Subcutaneous abdominal adipose tissue (tissue), 5 donors: ENCODE measurements at regions not wholly inside any gene's neighbourhood (a gene's known extent, or its start where the extent isn't known, plus 50 kb on each side); places are given as distances from the start of the nearest gene placed in this dataset.
"Not testable (repeated sequence)": the region's sequence is repeated elsewhere in the genome, so short reads cannot be mapped to it uniquely, and the experiment has no call there.

Experiments
- H3K27ac ChIP-seq: one replicate; pipeline ENCODE4 v1.7.0; 2013; ENCODE audit warnings: low read depth, mild to moderate bottlenecking, inconsistent platforms, low read length, moderate library complexity
- H3K27me3 ChIP-seq, 5 donors: one replicate each; pipeline ENCODE4 v1.7.0; 2013; ENCODE audit warnings: low read length in 5 of 5, inconsistent platforms in 1 of 5; ENCODE audit not compliant: control insufficient read depth in 5 of 5, insufficient read depth in 4 of 5
- H3K36me3 ChIP-seq, 5 donors: one replicate each; pipeline ENCODE4 v1.7.0; 2013; ENCODE audit warnings: low read length in 5 of 5; ENCODE audit not compliant: control insufficient read depth in 5 of 5, insufficient read depth in 5 of 5
- H3K4me1 ChIP-seq, 5 donors: one replicate each; pipeline ENCODE4 v1.7.0; 2013; ENCODE audit warnings: low read length in 5 of 5, mild to moderate bottlenecking in 3 of 5, moderate library complexity in 1 of 5; ENCODE audit not compliant: control insufficient read depth in 5 of 5, insufficient read depth in 5 of 5
- H3K4me3 ChIP-seq, 5 donors: one replicate each; pipeline ENCODE4 v1.7.0; 2013; ENCODE audit warnings: low read length in 5 of 5, low read depth in 1 of 5
- H3K9ac ChIP-seq, 5 donors: one replicate each; pipeline ENCODE4 v1.7.0; 2013; ENCODE audit warnings: low read length in 5 of 5, mild to moderate bottlenecking in 4 of 5, moderate library complexity in 3 of 5
- H3K9me3 ChIP-seq, 5 donors: one replicate each; pipeline ENCODE4 v1.7.0; 2013; ENCODE audit warnings: low read length in 5 of 5; ENCODE audit not compliant: control insufficient read depth in 5 of 5
- donor health status: healthy.
- donor health status: healthy.
- donor health status: healthy.
- donor health status: healthy.
- donor health status: healthy.

DNA sequence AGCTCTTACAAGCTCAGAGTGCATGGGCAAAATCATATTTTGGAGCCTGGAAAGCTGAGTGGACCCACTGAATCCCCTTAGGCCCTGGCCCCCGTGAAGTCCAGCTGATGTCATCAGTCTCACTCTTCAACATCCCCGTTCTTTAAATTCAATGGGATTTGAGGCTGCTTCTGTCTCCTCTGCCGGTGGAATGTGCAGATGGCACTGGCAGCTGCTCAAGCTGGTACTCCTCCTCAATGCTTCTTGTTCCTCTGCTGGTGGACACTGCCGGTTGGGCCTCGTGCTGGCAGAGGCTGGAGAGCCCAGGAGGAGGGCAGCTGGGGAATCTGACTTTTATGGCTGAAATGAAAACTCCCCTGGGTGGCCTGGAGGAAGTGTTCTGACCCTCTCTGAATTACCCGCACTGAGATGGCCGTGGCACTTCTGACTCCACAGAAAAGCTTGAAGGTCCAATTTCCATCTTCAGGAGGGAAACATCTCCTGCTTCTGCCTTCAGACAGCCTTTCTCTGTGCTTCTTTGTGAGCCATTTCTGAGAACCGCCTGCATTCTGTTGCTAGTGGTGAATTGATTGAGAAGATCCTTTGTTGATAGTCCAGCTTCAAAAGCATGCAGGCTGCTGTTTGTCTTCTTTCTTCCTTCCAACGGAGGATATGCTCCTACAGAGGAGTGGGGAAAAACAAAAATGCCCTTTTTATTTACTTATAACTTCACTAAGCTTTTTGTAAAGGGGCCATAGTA, 298.9 kb downstream of the TMEM38B start:
- Histone ChIP-seq H3K27ac (no peak overlapping the region), H3K9me3 (no peaks in the 10 kb centered on the region), H3K9ac (no peak overlapping the region), H3K27me3 (no peaks in the 10 kb centered on the region), H3K4me1 (no peaks in the 10 kb centered on the region), H3K4me3 (no peak overlapping the region), H3K36me3 (no peaks in the 10 kb centered on the region)

DNA sequence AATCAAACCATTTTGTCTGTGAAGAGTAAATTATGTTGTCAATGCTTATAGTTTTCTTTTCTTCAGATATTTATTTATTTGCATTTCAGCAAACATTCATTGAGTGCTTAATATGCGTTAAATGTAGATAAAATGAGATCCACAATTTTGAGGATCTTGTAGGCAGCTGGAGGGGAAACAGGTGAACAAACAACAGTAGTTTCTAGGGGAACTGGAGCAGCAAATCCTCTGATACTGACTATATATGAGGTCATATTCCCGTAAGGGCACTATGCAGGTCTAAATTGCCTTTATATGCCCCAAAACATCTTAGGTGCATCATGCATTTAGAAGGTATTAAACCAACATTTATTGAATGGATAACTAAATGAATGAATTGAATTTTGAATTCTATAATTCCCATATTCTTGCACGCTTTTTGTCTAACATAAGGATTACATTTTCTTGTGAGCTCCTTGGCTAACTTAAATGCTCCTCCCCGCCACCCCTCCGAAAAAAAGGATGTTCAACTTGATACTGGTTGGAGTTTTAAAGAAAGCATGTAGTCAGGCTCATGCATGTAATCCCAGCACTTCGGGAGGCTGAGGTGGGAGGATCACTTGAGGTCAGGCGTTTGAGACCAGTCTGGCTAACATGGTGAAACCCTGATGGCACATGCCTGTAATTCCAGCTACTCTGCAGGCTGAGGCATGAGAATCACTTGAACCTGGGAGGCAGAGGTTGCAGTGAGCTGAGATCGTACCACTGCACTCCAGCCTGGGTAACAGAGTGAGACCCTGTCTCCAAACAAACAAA, 299.8 kb downstream of the TMEM38B start:
- H3K36me3 ChIP-seq, result no peaks in the 10 kb centered on the region
- no peak overlapping the region for H3K27ac ChIP-seq
- no peaks in the 10 kb centered on the region for H3K4me1 ChIP-seq
- no peak overlapping the region for H3K9ac ChIP-seq
- no peaks in the 10 kb centered on the region for H3K9me3 ChIP-seq
- no peaks in the 10 kb centered on the region for H3K27me3 ChIP-seq
- H3K4me3 ChIP-seq, result no peak overlapping the region

DNA sequence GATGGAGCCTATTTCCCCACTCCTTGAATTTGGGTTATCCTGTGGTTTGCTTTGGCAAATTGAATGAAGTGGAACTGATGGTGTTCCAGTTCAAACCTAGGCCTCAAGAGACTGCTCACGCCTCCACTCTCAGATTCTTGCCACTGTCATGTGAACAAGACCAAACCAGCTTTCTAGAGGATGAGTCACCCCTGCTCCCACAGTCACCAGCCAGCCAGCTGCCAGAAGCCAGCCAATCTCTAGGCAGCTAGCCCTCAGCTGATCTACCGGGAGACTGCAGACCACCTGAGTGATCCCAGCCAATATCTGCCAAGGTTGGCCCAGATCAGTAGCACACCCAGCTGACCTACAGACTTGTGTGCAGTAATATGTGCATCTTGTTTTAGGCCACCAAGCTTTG, 300.6 kb downstream of the TMEM38B start:
- Histone ChIP-seq H3K4me3 (no peak overlapping the region), H3K27ac (no peak overlapping the region), H3K9me3 (no peaks in the 10 kb centered on the region), H3K27me3 (no peaks in the 10 kb centered on the region), H3K36me3 (no peaks in the 10 kb centered on the region), H3K9ac (no peak overlapping the region), H3K4me1 (no peaks in the 10 kb centered on the region)

DNA sequence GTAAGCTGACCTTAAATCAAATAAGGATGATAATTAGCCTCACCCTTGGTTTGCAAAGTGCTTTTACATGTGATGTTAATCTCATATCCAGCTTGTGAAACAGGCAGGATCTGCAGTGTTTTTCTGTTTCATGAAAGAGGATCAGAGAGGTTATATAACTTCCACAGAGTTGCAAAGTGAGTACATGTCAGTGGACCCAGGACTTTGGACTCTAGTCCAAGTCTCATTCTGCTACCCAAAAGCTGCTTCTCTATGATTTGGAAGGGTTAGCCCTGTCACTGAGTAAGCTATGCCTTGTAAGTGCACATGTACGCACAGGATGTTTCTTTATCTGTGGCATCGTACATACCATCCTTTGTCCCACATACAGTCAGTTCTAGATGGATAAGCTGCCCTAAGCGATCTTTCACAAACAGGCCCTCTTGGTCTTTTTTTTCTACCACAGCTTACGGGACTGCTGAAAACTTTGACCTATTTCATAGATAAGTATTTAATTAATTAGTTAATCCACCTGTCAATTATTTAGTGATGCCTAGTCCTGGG, 322.9 kb downstream of the TMEM38B start:
- H3K4me3 ChIP-seq, result no peak overlapping the region
- H3K27me3 ChIP-seq, result no peaks in the 10 kb centered on the region
- H3K27ac ChIP-seq, result no peak overlapping the region
- H3K9ac ChIP-seq, result no peak overlapping the region
- H3K4me1 ChIP-seq, result peaks cover 0 to 3% (median 0%) of the 10 kb centered on the region in 5 donors
- no peaks in the 10 kb centered on the region for H3K9me3 ChIP-seq
- no peaks in the 10 kb centered on the region for H3K36me3 ChIP-seq

DNA sequence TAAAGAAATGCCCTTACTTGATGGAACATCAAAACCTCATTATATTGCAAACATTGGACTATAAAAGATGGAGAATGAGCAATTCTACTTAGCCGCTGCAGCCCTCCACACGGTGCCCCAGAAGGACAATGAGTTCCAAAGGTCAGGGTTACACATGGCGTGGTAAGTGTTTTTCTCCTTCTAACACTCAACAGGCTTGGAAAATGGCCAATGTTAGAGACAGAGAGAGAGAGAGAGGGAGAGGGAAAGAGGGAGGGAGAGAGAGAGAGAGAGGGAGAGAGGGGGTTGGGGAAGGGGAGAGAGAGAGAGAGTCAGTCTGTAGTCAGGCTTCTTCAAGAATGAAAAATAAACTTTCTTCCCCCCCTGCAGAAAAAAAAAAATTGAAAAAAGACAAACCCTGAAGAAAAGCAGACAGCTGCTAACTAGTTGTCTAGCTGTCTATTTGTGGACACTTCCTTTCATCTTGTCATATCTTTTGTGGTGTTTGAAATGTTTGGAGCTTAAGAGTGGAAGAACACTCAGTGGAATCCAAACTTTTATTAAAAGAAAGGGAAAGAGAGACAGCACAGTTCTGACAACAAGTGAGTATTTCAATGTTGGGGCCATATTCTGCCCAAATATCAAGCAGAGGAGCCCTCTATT, 324.8 kb downstream of the TMEM38B start:
- Histone ChIP-seq H3K27ac (no peak overlapping the region), H3K27me3 (no peaks in the 10 kb centered on the region), H3K4me1 (peaks cover 0 to 3% (median 0%) of the 10 kb centered on the region in 5 donors), H3K9ac (no peak overlapping the region), H3K9me3 (no peaks in the 10 kb centered on the region), H3K4me3 (no peak overlapping the region), H3K36me3 (no peaks in the 10 kb centered on the region)

DNA sequence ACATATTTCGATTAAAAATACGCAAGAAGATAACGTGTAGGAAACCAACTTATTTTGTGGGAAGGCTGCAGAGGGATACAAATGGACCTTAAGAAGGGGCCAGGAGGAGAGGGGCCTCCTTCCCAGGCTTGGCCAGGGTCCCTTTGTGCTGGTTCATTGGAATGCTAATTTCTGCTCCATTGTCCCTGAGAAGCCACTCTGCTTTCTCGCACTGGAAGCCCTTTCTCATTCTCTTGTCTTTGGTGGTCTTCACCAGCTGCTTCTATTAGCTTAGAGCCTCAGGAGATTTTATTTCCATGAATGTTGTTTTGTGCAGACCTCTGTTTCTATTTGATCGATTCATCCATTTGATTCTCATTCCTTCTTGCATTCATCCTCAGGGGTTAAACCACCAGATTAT, 325.4 kb downstream of the TMEM38B start:
- Histone ChIP-seq H3K27ac (no peak overlapping the region), H3K9me3 (no peaks in the 10 kb centered on the region), H3K27me3 (no peaks in the 10 kb centered on the region), H3K4me3 (no peak overlapping the region), H3K36me3 (no peaks in the 10 kb centered on the region), H3K4me1 (peaks cover 0 to 3% (median 0%) of the 10 kb centered on the region in 5 donors), H3K9ac (no peak overlapping the region)

DNA sequence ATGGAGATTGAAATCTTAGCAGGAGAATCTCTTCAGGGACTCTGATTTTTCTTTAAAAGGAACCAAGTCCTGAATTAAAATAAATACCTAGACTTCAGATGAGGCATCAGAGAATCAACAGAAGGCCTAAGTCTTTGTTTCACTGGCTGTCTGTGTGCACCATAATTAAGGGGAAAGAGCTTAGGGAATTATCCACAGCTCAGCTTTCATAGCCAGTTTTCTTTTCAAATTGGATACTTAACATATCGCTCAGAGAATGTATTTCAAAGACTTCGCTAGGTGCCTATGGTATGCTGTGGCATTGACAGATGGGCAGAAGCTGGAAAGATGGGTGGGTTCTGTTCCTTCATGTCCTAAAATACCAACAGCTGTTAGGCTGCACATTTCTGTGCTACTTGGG, 325.8 kb downstream of the TMEM38B start:
- no peak overlapping the region for H3K4me3 ChIP-seq
- H3K9me3 ChIP-seq, result no peaks in the 10 kb centered on the region
- no peak overlapping the region for H3K9ac ChIP-seq
- peaks cover 0 to 3% (median 0%) of the 10 kb centered on the region in 5 donors for H3K4me1 ChIP-seq
- H3K27me3 ChIP-seq, result no peaks in the 10 kb centered on the region
- no peaks in the 10 kb centered on the region for H3K36me3 ChIP-seq
- no peak overlapping the region for H3K27ac ChIP-seq

DNA sequence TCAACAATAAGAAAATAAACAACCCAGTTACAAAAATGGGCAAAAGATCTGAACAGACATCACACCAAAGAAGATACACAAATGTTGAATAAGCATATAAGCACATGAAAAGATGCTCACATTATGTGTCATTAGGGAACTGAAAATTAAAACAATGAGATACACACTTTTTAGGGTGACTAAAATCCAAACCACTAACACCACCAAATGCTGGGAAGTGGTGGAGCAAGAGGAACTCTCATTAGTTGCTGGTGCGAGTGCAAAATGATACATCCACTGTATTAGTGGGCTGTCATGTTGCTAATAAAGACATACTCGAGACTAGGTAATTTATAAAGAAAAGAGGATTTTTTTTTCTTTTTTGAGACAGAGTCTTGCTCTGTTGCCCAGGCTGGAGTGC, 329.1 kb downstream of the TMEM38B start:
- Histone ChIP-seq H3K9ac (no peak overlapping the region), H3K9me3 (no peaks in the 10 kb centered on the region)

DNA sequence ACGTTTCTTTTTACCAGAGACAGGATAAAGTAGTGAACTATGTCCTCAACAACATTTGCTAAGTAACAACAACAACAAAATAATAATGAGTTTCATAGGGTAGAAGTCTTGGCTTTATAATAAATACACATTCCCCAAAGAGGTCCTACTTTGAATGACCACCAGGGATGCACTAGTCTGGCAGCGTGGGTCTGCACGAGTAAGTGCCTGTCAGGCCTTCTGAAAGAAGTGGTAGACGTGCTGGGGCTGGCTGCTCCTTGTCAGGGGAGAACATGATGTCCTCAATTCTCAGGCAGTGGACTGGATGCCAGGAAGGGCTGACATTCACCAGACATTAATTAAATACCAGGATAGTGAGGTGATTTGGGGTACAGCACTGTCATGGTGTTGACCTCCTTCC, 331.1 kb downstream of the TMEM38B start:
- no peaks in the 10 kb centered on the region for H3K4me1 ChIP-seq
- no peaks in the 10 kb centered on the region for H3K36me3 ChIP-seq
- no peak overlapping the region for H3K9ac ChIP-seq
- H3K9me3 ChIP-seq, result no peaks in the 10 kb centered on the region
- no peaks in the 10 kb centered on the region for H3K27me3 ChIP-seq
- H3K27ac ChIP-seq, result no peak overlapping the region
- no peak overlapping the region for H3K4me3 ChIP-seq

More for the DNA sequence above, 329.1 kb downstream of the TMEM38B start:
- Histone ChIP-seq H3K27ac (no peak overlapping the region), H3K4me3 (no peak overlapping the region), H3K27me3 (no peaks in the 10 kb centered on the region), H3K36me3 (no peaks in the 10 kb centered on the region), H3K4me1 (peaks cover 0 to 3% (median 0%) of the 10 kb centered on the region in 5 donors)

DNA sequence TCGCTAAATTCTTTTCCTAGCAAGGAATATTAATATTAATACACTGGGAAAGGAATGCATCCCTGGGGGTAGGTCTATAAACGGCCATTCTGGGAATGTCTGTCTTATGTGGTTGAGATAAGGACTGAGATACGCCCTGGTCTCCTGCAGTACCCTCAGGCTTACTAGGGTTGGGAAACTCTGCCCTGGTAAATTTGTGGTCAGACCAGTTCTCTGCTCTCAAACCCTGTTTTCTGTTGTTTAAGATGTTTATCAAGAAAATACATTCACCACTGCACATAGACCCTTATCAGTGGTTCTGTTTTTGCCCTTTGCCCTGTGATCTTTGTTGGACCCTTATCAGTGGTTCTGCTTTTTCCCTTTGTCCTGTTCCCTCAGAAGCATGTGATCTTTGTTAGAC, 335.8 kb downstream of the TMEM38B start:
- H3K4me1 ChIP-seq, H3K27ac ChIP-seq, H3K4me3 ChIP-seq, H3K9ac ChIP-seq, H3K9me3 ChIP-seq, H3K27me3 ChIP-seq, H3K36me3 ChIP-seq: not testable (repeated sequence)
